ENCODE measurements at regions not wholly inside any gene's neighbourhood (a gene's known extent, or its start where the extent isn't known, plus 50 kb on each side); places are given as distances from the start of the nearest gene placed in this dataset.

- no peak for TF ChIP-seq CTCF (IDR thresholded peaks at IDR 0.05)
- no peak for DNase-seq (ENCODE audit: low spot score)
- Histone ChIP-seq H3K27ac (no peak overlapping the region), H3K4me3 (no peak overlapping the region)
Observed at GRCh38 chr14:48430805-48431204, 755.4 kb upstream of the MDGA2 start.

GRCh38 chr14:48429512-48429911, 754.1 kb upstream of the MDGA2 start:
- no peak overlapping the region for H3K4me3 ChIP-seq
- no peak for TF ChIP-seq CTCF (IDR thresholded peaks at IDR 0.05)
- DNase-seq (ENCODE audit: low spot score), result no peak
- H3K27ac ChIP-seq, result no peak overlapping the region

GRCh38 chr14:48417715-48418500, 742.5 kb upstream of the MDGA2 start:
- TF ChIP-seq CTCF (IDR thresholded peaks at IDR 0.05), result no peak
- DNase-seq (ENCODE audit: low spot score), result no peak
- Histone ChIP-seq H3K4me3 (no peak overlapping the region), H3K27ac (no peak overlapping the region)

- Histone ChIP-seq H3K27ac (no peak overlapping the region), H3K4me3 (no peak overlapping the region)
- no peak for DNase-seq (ENCODE audit: low spot score)
- no peak for TF ChIP-seq CTCF (IDR thresholded peaks at IDR 0.05)
Observed at GRCh38 chr14:48401321-48401720, 725.9 kb upstream of the MDGA2 start.

- Histone ChIP-seq H3K27ac (no peak overlapping the region), H3K4me3 (no peak overlapping the region)
- TF ChIP-seq CTCF (IDR thresholded peaks at IDR 0.05), result peak; percentile 33
- DNase-seq (ENCODE audit: low spot score), result no peak
Observed at GRCh38 chr14:48398675-48399282, 723.4 kb upstream of the MDGA2 start.

GRCh38 chr14:48391661-48392060, 716.3 kb upstream of the MDGA2 start:
- no peak for DNase-seq (ENCODE audit: low spot score)
- TF ChIP-seq CTCF (IDR thresholded peaks at IDR 0.05), result no peak

GRCh38 chr14:48390346-48390745, 714.9 kb upstream of the MDGA2 start:
- no peak for TF ChIP-seq CTCF (IDR thresholded peaks at IDR 0.05)
- no peak overlapping the region for H3K27ac ChIP-seq
- no peak overlapping the region for H3K4me3 ChIP-seq
- DNase-seq (ENCODE audit: low spot score), result no peak

More at GRCh38 chr14:48391661-48392060, 716.3 kb upstream of the MDGA2 start:
- no peak overlapping the region for H3K27ac ChIP-seq
- H3K4me3 ChIP-seq, result no peak overlapping the region

Data from coronary artery (tissue), 2 donors.